GM10266 (cell line): ENCODE measurements at regions not wholly inside any gene's neighbourhood (a gene's known extent, or its start where the extent isn't known, plus 50 kb on each side); places are given as distances from the start of the nearest gene placed in this dataset.

Source experiments
- DNase-seq: peaks from one replicate; pipeline ENCODE4 v3.0.0; 2012; ENCODE audit errors: extremely low spot score
- TF ChIP-seq, protein P1 (sequence below): IDR thresholded peaks from 2 replicates; pipeline ENCODE4 v1.5.1; 2012; ENCODE audit warnings: mild to moderate bottlenecking, low read depth; ENCODE audit not compliant: control insufficient read depth, insufficient read depth; ENCODE audit errors: missing control alignments

- no peak for DNase-seq
- TF ChIP-seq, protein P1, sequence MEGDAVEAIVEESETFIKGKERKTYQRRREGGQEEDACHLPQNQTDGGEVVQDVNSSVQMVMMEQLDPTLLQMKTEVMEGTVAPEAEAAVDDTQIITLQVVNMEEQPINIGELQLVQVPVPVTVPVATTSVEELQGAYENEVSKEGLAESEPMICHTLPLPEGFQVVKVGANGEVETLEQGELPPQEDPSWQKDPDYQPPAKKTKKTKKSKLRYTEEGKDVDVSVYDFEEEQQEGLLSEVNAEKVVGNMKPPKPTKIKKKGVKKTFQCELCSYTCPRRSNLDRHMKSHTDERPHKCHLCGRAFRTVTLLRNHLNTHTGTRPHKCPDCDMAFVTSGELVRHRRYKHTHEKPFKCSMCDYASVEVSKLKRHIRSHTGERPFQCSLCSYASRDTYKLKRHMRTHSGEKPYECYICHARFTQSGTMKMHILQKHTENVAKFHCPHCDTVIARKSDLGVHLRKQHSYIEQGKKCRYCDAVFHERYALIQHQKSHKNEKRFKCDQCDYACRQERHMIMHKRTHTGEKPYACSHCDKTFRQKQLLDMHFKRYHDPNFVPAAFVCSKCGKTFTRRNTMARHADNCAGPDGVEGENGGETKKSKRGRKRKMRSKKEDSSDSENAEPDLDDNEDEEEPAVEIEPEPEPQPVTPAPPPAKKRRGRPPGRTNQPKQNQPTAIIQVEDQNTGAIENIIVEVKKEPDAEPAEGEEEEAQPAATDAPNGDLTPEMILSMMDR = no peak
These were observed 283.5 kb downstream of the PBX3 start for GRCh38 chr9:126030716-126031115.

DNA sequence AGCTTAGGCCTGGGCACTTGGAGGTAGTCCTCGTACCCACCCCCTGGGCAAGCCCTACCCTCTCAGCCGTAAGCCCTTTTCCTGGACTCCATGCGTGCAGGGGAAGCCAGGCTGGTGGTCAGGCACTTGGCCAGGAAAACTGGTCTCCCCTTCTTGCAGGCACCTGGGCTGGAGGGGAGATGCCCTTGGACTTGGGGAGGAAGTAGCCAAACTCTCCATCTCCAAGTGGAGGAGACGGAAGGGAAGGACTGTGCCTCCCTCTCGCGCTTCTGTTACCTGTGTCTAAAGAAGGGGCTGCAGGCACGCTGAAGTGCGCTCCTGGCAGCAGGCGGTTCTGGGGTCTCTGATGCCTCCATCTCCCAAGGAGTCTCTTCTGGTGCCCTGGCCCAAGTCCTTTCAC, 283.9 kb downstream of the PBX3 start:
- no peak for DNase-seq
- TF ChIP-seq, protein P1 = no peak

- TF ChIP-seq, protein P1 = no peak
- no peak for DNase-seq
These were observed 285.0 kb downstream of the PBX3 start for GRCh38 chr9:126032135-126032534.

- TF ChIP-seq, protein P1 = no peak
- no peak for DNase-seq
These were observed 286.1 kb downstream of the PBX3 start for GRCh38 chr9:126033318-126033717.

DNA sequence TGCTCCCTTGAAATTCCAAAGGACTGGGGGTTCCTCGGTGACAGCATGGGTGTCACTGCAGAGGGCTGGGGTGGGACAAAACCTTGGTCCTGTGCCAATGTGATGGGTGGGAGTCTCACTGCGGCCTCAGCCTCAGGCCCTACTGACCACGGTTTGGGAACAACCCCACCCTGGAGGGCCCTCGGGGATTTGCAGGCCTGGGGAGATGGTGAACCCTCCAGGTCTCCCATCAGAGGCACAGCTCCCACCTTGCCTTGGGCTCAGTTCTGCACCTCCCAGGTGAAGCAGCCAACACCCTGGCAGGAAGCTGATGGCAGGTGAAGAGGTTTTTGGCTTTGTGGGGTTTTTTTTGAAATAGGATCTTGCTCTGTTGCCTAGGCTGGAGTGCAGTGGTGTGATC, 286.8 kb downstream of the PBX3 start:
- no peak for DNase-seq
- TF ChIP-seq, protein P1 = no peak

- TF ChIP-seq, protein P1 = no peak
- DNase-seq = no peak
These were observed 289.7 kb downstream of the PBX3 start for GRCh38 chr9:126036881-126037291.

DNA sequence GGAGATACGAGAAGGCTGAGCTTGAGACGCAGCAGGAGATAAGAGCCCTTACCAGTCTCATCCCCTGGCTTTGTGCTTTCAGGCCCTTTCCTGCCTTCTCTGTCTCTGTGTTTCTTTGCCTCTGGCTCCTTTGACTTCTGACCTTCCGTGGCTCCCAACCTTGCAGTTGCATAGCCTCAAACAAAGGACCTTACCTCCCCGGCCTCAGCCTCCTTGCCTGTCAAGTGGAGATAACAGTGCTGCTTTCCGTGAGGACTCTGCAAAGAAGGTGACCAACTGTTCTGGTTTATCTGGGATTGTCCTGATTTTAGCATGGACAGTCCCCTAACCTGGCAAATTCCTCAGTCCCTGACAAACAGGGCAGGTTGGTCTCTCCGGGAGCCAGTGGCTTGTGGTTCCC, 287.8 kb upstream of the MVB12B start:
- TF ChIP-seq, protein P1 = no peak
- no peak for DNase-seq
